ENCODE measurements at regions not wholly inside any gene's neighbourhood (a gene's known extent, or its start where the extent isn't known, plus 50 kb on each side); places are given as distances from the start of the nearest gene placed in this dataset.

DNA sequence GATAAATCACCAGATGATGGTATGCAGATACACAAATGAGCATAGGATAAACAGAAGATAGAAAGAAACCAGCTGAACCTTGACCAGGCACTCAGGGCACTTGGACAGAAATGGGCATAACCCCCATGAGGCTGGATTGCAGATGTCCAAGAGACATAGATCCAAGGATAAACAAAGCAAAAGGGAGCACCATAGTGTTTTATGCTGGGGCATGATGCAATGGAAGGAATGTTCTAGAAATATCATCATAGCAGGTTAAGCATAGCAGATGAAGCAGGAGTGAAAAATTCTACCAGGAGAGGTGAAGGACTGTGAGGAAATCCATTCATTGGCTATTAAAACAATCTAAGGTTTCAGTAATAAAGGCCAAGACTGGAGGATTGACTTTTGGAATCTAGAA lies 70.5 kb upstream of the TES start:
- TF ChIP-seq, protein P1, sequence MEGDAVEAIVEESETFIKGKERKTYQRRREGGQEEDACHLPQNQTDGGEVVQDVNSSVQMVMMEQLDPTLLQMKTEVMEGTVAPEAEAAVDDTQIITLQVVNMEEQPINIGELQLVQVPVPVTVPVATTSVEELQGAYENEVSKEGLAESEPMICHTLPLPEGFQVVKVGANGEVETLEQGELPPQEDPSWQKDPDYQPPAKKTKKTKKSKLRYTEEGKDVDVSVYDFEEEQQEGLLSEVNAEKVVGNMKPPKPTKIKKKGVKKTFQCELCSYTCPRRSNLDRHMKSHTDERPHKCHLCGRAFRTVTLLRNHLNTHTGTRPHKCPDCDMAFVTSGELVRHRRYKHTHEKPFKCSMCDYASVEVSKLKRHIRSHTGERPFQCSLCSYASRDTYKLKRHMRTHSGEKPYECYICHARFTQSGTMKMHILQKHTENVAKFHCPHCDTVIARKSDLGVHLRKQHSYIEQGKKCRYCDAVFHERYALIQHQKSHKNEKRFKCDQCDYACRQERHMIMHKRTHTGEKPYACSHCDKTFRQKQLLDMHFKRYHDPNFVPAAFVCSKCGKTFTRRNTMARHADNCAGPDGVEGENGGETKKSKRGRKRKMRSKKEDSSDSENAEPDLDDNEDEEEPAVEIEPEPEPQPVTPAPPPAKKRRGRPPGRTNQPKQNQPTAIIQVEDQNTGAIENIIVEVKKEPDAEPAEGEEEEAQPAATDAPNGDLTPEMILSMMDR (optimal IDR thresholded peaks at IDR 0.05 in 1 of 3, IDR thresholded peaks at IDR 0.05 in 1 of 3, conservative IDR thresholded peaks at IDR 0.05 in 1 of 3; ENCODE audit: extremely low read depth in 1 of 3, insufficient read depth in 2 of 3, low read length in 3 of 3), result no peak
- no peak for TF ChIP-seq EZH2 (IDR thresholded peaks at IDR 0.05; ENCODE audit: low read length)

All from keratinocyte (primary cell).